Right lobe of liver (tissue), 6 donors: ENCODE measurements at regions not wholly inside any gene's neighbourhood (a gene's known extent, or its start where the extent isn't known, plus 50 kb on each side); places are given as distances from the start of the nearest gene placed in this dataset.
"Not testable (repeated sequence)": the region's sequence is repeated elsewhere in the genome, so short reads cannot be mapped to it uniquely, and the experiment has no call there.

ENCODE experiments used
- ATAC-seq, 4 donors: fragments of 200-7000 bp; cut with Tn5 transposase; one replicate each; pipeline ENCODE4 v1.9.1; 2020; ENCODE audit warnings: mild to moderate bottlenecking in 4 of 4, moderate library complexity in 4 of 4
- DNase-seq, 3 donors: peaks; one replicate each; pipeline ENCODE4 v3.0.0-alpha.2; 2020
- H3K27ac ChIP-seq, 3 donors: fragments of 200-600 bp; one replicate each; pipeline ENCODE4 v1.8.0; 2022
- H3K27me3 ChIP-seq, 2 donors: fragments of 200-600 bp; one replicate each; pipeline ENCODE4 v1.8.0; 2022
- H3K36me3 ChIP-seq, 4 donors: fragments of 200-600 bp; sonication (generic) in 1 of 4; one replicate each; pipeline versions ENCODE4 v1.5.1 to v1.8.0; 2017 to 2022; ENCODE audit warnings: control low read depth in 1 of 4
- H3K4me1 ChIP-seq, 4 donors: fragments of 200-600 bp; sonication (generic) in 1 of 4; one replicate each; pipeline versions ENCODE4 v1.5.1 to v1.8.0; 2017 to 2022; ENCODE audit warnings: control low read depth in 1 of 4
- H3K4me3 ChIP-seq, 3 donors: fragments of 200-600 bp; one replicate each; pipeline ENCODE4 v1.8.0; 2022
- H3K9me3 ChIP-seq, 4 donors: fragments of 200-600 bp; sonication (generic) in 1 of 4; one replicate each; pipeline versions ENCODE4 v1.5.1 to v1.8.0; 2017 to 2022; ENCODE audit warnings: control low read depth in 1 of 4
- POLR2A ChIP-seq: fragments of 450-650 bp; IDR thresholded peaks from one replicate; pipeline ENCODE4 v1.6.1; 2017; ENCODE audit warnings: antibody characterized with exemption, mild to moderate bottlenecking
- WGBS: methylation state at CpG from one replicate; pipeline ENCODE4 v1.1.6; 2018; ENCODE audit warnings: low coverage, low lambda C conversion rate; ENCODE audit not compliant: insufficient coverage; ENCODE audit errors: missing lambda C conversion rate; 5-methylcytosine and 5-hydroxymethylcytosine counted together
- intact Hi-C, 2 donors: fragments of 100-400 bp; cut with DNase I; formaldehyde crosslinking; loops; one replicate each; pipeline versions ENCODE4 v1.11.2 to v1.14.1; 2022
- TF ChIP-seq, protein P1 (sequence below), 4 donors: fragments of 200-600 bp in 3 of 4; fragments of 450-650 bp in 1 of 4; IDR thresholded peaks; one replicate each; pipeline versions ENCODE4 v1.5.1 to v1.8.0; 2016 to 2022; ENCODE audit warnings: antibody characterized with exemption in 4 of 4, mild to moderate bottlenecking in 2 of 4
- donor health status: DM: no; HTN: yes; CAD: no.
- donor health status: DM: no; HTN: no; CAD: no.
- donor health status: DM: no; HTN: no; CAD: no.
- donor health status: DM: no; HTN: yes; CAD: no.
- donor health status: DM: no; HTN: yes; CAD: no.

DNA sequence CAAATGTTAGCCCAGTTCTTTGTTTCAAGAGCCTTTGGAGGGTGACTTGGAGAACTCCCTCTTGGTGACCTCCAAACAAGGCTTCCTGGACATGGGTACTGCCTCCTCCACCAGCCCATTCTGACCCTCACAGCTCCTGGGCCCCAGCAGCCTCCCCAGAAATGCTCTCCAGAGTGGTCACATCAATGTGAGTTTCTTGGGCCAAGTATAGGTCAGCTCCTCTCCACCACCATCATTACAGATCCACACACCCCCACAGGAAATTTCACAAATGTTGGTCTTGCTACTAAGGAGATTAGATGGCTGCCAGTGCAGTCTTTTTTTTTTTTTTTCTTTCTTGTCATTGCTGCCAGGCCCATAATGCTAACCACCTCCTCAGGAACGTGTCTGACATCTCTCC lies 410.7 kb downstream of the DTWD2 start:
- H3K9me3 ChIP-seq = no peaks in the 10 kb centered on the region
- H3K27me3 ChIP-seq = no peaks in the 10 kb centered on the region
- TF ChIP-seq POLR2A = no peak
- TF ChIP-seq, protein P1, sequence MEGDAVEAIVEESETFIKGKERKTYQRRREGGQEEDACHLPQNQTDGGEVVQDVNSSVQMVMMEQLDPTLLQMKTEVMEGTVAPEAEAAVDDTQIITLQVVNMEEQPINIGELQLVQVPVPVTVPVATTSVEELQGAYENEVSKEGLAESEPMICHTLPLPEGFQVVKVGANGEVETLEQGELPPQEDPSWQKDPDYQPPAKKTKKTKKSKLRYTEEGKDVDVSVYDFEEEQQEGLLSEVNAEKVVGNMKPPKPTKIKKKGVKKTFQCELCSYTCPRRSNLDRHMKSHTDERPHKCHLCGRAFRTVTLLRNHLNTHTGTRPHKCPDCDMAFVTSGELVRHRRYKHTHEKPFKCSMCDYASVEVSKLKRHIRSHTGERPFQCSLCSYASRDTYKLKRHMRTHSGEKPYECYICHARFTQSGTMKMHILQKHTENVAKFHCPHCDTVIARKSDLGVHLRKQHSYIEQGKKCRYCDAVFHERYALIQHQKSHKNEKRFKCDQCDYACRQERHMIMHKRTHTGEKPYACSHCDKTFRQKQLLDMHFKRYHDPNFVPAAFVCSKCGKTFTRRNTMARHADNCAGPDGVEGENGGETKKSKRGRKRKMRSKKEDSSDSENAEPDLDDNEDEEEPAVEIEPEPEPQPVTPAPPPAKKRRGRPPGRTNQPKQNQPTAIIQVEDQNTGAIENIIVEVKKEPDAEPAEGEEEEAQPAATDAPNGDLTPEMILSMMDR (IDR thresholded peaks at IDR 0.05) = no peak
- H3K4me1 ChIP-seq = no peaks in the 10 kb centered on the region
- 33% methylated on average over 1 of the region's 1 CpG for WGBS
- no peak overlapping the region for H3K4me3 ChIP-seq
- no peak for DNase-seq
- H3K27ac ChIP-seq = no peak overlapping the region
- H3K36me3 ChIP-seq = no peaks in the 10 kb centered on the region
- intact Hi-C loops = no loop called here
- ATAC-seq = no peak

- H3K36me3 ChIP-seq, H3K4me3 ChIP-seq, H3K27me3 ChIP-seq, ATAC-seq, H3K27ac ChIP-seq, DNase-seq, H3K9me3 ChIP-seq, intact Hi-C loops, H3K4me1 ChIP-seq: not testable (repeated sequence)
- WGBS = 44% methylated on average over 1 of the region's 2 CpGs
Measured at GRCh38 chr5:118570276-118570675, 418.1 kb downstream of the DTWD2 start.

DNA sequence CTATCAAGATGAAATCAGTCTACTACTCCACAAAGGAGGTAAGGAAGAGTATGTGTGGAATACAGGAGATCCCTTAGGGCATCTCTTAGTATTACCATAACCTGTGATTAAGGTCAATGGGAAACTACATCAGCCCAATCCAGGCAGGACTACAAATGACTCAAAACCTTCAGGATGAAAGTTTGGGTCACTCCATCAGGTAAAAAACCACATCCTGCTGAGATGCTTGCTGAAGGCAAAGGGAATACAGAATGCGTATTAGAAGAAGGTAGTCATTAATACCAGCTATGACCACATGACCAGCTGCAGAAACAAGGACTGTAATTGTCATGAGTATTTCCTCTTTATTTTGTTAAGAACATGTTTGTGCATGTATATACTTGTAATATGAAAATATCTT lies 418.8 kb downstream of the DTWD2 start:
- H3K36me3 ChIP-seq, intact Hi-C loops, H3K4me1 ChIP-seq, H3K9me3 ChIP-seq, DNase-seq, H3K27me3 ChIP-seq, ATAC-seq, H3K27ac ChIP-seq, H3K4me3 ChIP-seq: not testable (repeated sequence)
- WGBS = 88% methylated on average over 1 of the region's 1 CpG

GRCh38 chr5:118565335-118565971 lies 422.9 kb downstream of the DTWD2 start:
- DNase-seq (no peak), ATAC-seq (no peak)
- no peaks in the 10 kb centered on the region for H3K36me3 ChIP-seq
- no peaks in the 10 kb centered on the region for H3K4me1 ChIP-seq
- H3K9me3 ChIP-seq = no peaks in the 10 kb centered on the region
- intact Hi-C loops = no loop called here
- H3K27me3 ChIP-seq = no peaks in the 10 kb centered on the region
- no peak overlapping the region for H3K27ac ChIP-seq
- no peak overlapping the region for H3K4me3 ChIP-seq
- TF ChIP-seq, protein P1 (IDR thresholded peaks at IDR 0.05) = no peak
- no peak for TF ChIP-seq POLR2A
- 60% methylated on average over 12 of the region's 12 CpGs for whole genome bisulfite sequencing

- no peaks in the 10 kb centered on the region for H3K9me3 ChIP-seq
- no peaks in the 10 kb centered on the region for H3K27me3 ChIP-seq
- intact Hi-C loops = no loop called here
- H3K4me3 ChIP-seq = no peak overlapping the region
- no peak for DNase-seq
- no peaks in the 10 kb centered on the region for H3K4me1 ChIP-seq
- no peaks in the 10 kb centered on the region for H3K36me3 ChIP-seq
- no peak for TF ChIP-seq POLR2A
- TF ChIP-seq, protein P1 (IDR thresholded peaks at IDR 0.05) = no peak
- WGBS = 29% methylated on average over 1 of the region's 3 CpGs
- ATAC-seq = no peak
- no peak overlapping the region for H3K27ac ChIP-seq
Measured at GRCh38 chr5:118561971-118562370, 426.4 kb downstream of the DTWD2 start.

DNA sequence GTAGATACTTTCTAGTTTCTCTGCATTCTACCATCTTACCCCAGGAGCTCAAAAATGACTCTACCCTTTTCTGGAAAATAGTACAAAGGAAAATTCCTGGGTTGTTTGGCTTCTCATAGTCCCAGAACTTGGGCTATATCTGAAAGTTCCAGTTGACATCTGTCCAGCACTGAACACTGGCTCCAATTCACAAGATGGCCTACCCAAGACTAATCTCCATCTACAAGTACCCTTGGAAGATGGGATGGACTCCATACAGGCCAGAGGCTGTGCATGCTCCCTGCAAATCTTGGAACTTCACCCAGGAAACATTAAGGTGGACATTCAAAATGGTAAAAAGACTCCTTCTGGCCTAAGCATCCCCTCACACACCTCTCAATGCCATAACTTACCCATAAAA lies 427.1 kb downstream of the DTWD2 start:
- Histone ChIP-seq H3K9me3 (no peaks in the 10 kb centered on the region), H3K27ac (no peak overlapping the region), H3K36me3 (no peaks in the 10 kb centered on the region), H3K27me3 (no peaks in the 10 kb centered on the region), H3K4me3 (no peak overlapping the region), H3K4me1 (no peaks in the 10 kb centered on the region)
- DNase-seq (no peak), ATAC-seq (no peak)
- no peak for TF ChIP-seq POLR2A
- TF ChIP-seq, protein P1 (IDR thresholded peaks at IDR 0.05) = no peak
- intact Hi-C loops = no loop called here
